Lower lobe of right lung (tissue), 2 donors: ENCODE measurements at regions not wholly inside any gene's neighbourhood (a gene's known extent, or its start where the extent isn't known, plus 50 kb on each side); places are given as distances from the start of the nearest gene placed in this dataset.

Source experiments
- ATAC-seq, 2 donors: fragments of 200-7000 bp; cut with Tn5 transposase; one replicate each; pipeline ENCODE4 v1.9.1; 2020 to 2022; ENCODE audit warnings: mild to moderate bottlenecking in 2 of 2, moderate library complexity in 2 of 2
- DNase-seq: peaks from one replicate; pipeline ENCODE4 v3.0.0-alpha.2; 2020
- H3K27ac ChIP-seq: fragments of 200-600 bp; one replicate; pipeline ENCODE4 v1.8.0; 2022
- H3K27me3 ChIP-seq: fragments of 200-600 bp; one replicate; pipeline ENCODE4 v1.8.0; 2022; ENCODE audit warnings: low read depth
- H3K36me3 ChIP-seq: fragments of 200-600 bp; one replicate; pipeline ENCODE4 v1.8.0; 2022; ENCODE audit warnings: mild to moderate bottlenecking
- H3K4me1 ChIP-seq: fragments of 200-600 bp; one replicate; pipeline ENCODE4 v1.8.0; 2022
- H3K4me3 ChIP-seq: fragments of 200-600 bp; one replicate; pipeline ENCODE4 v1.8.0; 2022; ENCODE audit warnings: mild to moderate bottlenecking
- H3K9me3 ChIP-seq: fragments of 200-600 bp; one replicate; pipeline ENCODE4 v1.8.0; 2022
- intact Hi-C: fragments of 100-400 bp; cut with DNase I; formaldehyde crosslinking; loops from one replicate; pipeline ENCODE4 v1.11.0; 2022
- TF ChIP-seq, protein P1 (sequence below): fragments of 200-600 bp; IDR thresholded peaks from one replicate; pipeline ENCODE4 v1.8.0; 2022; ENCODE audit warnings: antibody characterized with exemption, mild to moderate bottlenecking
- donor health status: DM: no; HTN: yes; CAD: no; lungs with severe emphysema.

DNA sequence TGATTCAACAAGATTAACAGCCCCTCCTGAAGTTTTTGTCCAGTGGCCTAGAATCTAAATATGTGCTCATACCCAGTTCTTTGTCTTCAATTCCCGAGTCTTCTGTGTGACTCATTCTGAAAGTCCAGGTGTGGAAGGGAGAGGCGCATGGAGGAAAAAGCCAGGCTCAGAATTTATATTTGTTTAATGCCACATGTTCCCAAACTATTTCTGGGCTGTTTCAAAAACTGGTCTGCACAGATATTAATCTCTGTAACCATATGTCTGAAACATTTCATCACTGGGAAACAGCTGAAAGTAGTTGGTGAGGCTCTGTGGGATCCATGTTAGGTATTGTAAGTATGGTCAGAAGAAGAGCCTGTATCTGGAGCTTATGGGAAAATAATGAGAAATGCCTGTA, 266.0 kb downstream of the PAX1 start:
- TF ChIP-seq, protein P1, sequence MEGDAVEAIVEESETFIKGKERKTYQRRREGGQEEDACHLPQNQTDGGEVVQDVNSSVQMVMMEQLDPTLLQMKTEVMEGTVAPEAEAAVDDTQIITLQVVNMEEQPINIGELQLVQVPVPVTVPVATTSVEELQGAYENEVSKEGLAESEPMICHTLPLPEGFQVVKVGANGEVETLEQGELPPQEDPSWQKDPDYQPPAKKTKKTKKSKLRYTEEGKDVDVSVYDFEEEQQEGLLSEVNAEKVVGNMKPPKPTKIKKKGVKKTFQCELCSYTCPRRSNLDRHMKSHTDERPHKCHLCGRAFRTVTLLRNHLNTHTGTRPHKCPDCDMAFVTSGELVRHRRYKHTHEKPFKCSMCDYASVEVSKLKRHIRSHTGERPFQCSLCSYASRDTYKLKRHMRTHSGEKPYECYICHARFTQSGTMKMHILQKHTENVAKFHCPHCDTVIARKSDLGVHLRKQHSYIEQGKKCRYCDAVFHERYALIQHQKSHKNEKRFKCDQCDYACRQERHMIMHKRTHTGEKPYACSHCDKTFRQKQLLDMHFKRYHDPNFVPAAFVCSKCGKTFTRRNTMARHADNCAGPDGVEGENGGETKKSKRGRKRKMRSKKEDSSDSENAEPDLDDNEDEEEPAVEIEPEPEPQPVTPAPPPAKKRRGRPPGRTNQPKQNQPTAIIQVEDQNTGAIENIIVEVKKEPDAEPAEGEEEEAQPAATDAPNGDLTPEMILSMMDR = no peak

DNA sequence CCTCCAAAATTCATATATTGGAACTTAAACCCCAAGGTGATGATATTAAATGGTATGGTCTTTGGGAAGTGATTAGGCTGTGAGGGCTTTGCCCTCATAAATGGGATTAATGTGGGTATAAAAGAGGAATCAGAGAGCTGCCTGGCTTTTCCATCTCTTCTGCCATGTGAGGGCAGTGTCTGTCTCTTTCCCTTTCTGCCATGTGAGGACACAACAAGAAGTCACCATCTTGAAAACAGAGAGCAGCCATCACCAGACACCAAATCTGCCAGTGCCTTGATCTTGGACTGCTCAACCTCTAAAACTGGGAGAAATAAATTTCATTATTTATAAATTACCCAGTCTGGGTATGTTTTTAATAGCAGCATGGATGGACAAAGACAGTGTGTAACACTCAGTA, 263.0 kb downstream of the PAX1 start:
- intact Hi-C loops = no loop called here
- no peak for ATAC-seq
- Histone ChIP-seq H3K4me3 (no peak overlapping the region), H3K27me3 (no peaks in the 10 kb centered on the region), H3K27ac (no peak overlapping the region), H3K9me3 (no peaks in the 10 kb centered on the region), H3K4me1 (no peaks in the 10 kb centered on the region), H3K36me3 (no peaks in the 10 kb centered on the region)
- TF ChIP-seq, protein P1 = no peak
- DNase-seq = no peak

More for the DNA sequence above, 266.0 kb downstream of the PAX1 start:
- intact Hi-C loops = no loop called here
- H3K27me3 ChIP-seq = no peaks in the 10 kb centered on the region
- H3K36me3 ChIP-seq = no peaks in the 10 kb centered on the region
- DNase-seq (no peak), ATAC-seq (no peak)
- no peaks in the 10 kb centered on the region for H3K4me1 ChIP-seq
- H3K4me3 ChIP-seq = no peak overlapping the region
- no peaks in the 10 kb centered on the region for H3K9me3 ChIP-seq
- H3K27ac ChIP-seq = no peak overlapping the region

DNA sequence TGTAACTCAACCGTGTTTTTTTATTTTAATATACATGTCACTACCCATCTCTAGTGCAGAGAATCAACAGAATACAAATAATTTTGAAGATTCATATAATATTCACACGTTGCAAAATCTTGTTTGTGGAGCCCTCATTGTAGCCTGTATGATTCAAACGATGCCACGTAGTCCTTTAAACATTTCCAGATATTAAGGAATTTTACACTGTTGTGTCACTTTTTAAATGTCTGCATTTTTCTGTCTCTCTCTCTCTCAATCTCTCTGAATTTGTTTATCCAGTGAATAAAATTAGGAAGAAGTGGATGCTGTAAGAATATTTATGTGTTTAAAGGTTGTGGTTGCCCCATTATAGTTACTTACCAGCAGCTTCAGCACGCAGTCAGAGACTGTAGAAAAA, 262.0 kb downstream of the PAX1 start:
- no peaks in the 10 kb centered on the region for H3K36me3 ChIP-seq
- H3K27ac ChIP-seq = no peak overlapping the region
- DNase-seq (no peak), ATAC-seq (no peak)
- intact Hi-C loops = no loop called here
- TF ChIP-seq, protein P1 = no peak
- no peaks in the 10 kb centered on the region for H3K4me1 ChIP-seq
- no peak overlapping the region for H3K4me3 ChIP-seq
- no peaks in the 10 kb centered on the region for H3K9me3 ChIP-seq
- no peaks in the 10 kb centered on the region for H3K27me3 ChIP-seq

DNA sequence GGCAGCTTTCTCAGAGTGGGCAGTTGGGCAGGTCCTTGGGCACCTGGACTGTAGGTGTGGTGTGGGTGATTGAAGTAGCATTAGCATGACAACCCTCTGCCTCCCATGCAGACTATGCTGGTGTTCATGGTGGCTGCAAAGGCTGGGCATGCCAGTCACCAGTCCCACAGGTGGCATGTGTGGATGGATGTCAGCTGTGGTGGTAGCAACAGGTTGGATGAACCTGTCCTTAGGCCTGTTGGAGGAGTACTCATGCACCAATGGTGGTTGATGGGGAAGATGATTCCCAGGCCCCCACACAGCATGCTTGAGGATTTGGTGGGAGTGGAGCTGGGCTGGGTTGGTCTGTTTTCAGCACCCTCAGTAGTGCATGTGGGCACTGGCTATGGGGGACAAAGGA, 251.1 kb downstream of the PAX1 start:
- intact Hi-C loops = no loop called here
- Histone ChIP-seq H3K9me3 (no peaks in the 10 kb centered on the region), H3K4me3 (no peak overlapping the region), H3K36me3 (no peaks in the 10 kb centered on the region), H3K4me1 (no peaks in the 10 kb centered on the region), H3K27me3 (no peaks in the 10 kb centered on the region), H3K27ac (no peak overlapping the region)
- TF ChIP-seq, protein P1 = no peak
- DNase-seq = no peak
- ATAC-seq = peak in 1 of 2 donors; percentile 9

DNA sequence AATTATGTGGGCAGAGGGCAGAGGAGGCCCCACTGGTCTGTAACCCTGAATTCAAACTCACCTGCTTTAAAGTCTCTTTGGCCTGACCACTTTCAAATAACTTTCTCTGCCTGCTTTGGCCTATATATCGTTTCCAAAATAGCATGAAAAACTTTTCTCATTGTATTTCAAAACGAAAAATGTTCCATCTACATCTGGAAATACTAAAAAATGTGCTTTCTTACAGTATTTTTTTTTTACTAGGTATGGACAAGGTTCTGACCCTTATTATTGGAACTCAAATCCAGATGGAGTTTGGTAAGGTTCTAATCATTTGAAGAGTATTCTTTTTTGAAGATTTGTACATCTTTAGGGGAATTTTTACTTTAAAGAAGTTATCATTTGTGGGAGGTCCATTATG, 241.9 kb downstream of the PAX1 start:
- Histone ChIP-seq H3K27ac (no peak overlapping the region), H3K27me3 (no peaks in the 10 kb centered on the region), H3K4me1 (no peaks in the 10 kb centered on the region), H3K4me3 (no peak overlapping the region), H3K36me3 (no peaks in the 10 kb centered on the region), H3K9me3 (no peaks in the 10 kb centered on the region)
- no peak for DNase-seq
- TF ChIP-seq, protein P1 = no peak
- intact Hi-C loops = no loop called here
- no peak for ATAC-seq

DNA sequence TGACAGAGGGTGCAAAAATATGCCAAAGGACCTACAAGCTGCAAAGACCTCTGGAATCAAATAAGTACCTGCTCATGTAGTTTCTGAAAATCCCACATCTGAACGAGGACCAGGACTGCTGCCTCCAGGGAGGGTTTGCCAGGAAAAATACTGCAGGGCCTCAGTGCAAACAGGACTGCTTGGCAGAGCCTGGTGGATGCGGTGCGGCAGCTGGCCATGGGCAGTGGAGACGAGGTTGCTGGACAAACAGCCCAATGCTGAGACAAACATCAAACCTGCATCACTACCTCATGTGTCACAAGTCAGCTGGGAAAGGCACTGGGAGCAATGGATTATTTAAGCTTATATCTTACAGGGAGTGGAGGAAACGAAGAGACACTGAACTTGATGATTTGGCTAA, 238.8 kb downstream of the PAX1 start:
- Histone ChIP-seq H3K4me3 (no peak overlapping the region), H3K27me3 (no peaks in the 10 kb centered on the region), H3K36me3 (no peaks in the 10 kb centered on the region), H3K4me1 (no peaks in the 10 kb centered on the region), H3K27ac (no peak overlapping the region), H3K9me3 (no peaks in the 10 kb centered on the region)
- DNase-seq (no peak), ATAC-seq (no peak)
- intact Hi-C loops = no loop called here
- TF ChIP-seq, protein P1 = no peak
